ENCODE measurements at regions not wholly inside any gene's neighbourhood (a gene's known extent, or its start where the extent isn't known, plus 50 kb on each side); places are given as distances from the start of the nearest gene placed in this dataset.

- no peak for DNase-seq (ENCODE audit: low spot score)
- in situ Hi-C loops (cut with HindIII; ENCODE audit: low sequenced_read_pairs) = no loop called here
These were observed 177.9 kb upstream of the KCNN2 start for GRCh38 chr5:114184006-114184405.

GRCh38 chr5:114185274-114185673, 176.6 kb upstream of the KCNN2 start:
- no peak for DNase-seq (ENCODE audit: low spot score)
- in situ Hi-C loops (cut with HindIII; ENCODE audit: low sequenced_read_pairs) = no loop called here

- no peak for DNase-seq (ENCODE audit: low spot score)
- in situ Hi-C loops (cut with HindIII; ENCODE audit: low sequenced_read_pairs) = no loop called here
These were observed 170.4 kb upstream of the KCNN2 start for GRCh38 chr5:114191441-114191840.

GRCh38 chr5:114192108-114192507, 169.8 kb upstream of the KCNN2 start:
- no peak for DNase-seq (ENCODE audit: low spot score)
- in situ Hi-C loops (cut with HindIII; ENCODE audit: low sequenced_read_pairs) = no loop called here

GRCh38 chr5:114201332-114201731, 160.5 kb upstream of the KCNN2 start:
- DNase-seq (ENCODE audit: low spot score) = no peak
- in situ Hi-C loops (cut with HindIII; ENCODE audit: low sequenced_read_pairs) = no loop called here

- in situ Hi-C loops (cut with HindIII; ENCODE audit: low sequenced_read_pairs) = no loop called here
- no peak for DNase-seq (ENCODE audit: low spot score)
These were observed 156.9 kb upstream of the KCNN2 start for GRCh38 chr5:114204923-114205322.

- in situ Hi-C loops (cut with HindIII; ENCODE audit: low sequenced_read_pairs) = no loop called here
- no peak for DNase-seq (ENCODE audit: low spot score)
These were observed 155.2 kb upstream of the KCNN2 start for GRCh38 chr5:114206640-114207039.

GRCh38 chr5:114207615-114208014, 154.3 kb upstream of the KCNN2 start:
- no peak for DNase-seq (ENCODE audit: low spot score)
- in situ Hi-C loops (cut with HindIII; ENCODE audit: low sequenced_read_pairs) = no loop called here

GRCh38 chr5:114208120-114208519, 153.8 kb upstream of the KCNN2 start:
- DNase-seq (ENCODE audit: low spot score) = no peak

GRCh38 chr5:114208588-114208987, 153.3 kb upstream of the KCNN2 start:
- in situ Hi-C loops (cut with HindIII; ENCODE audit: low sequenced_read_pairs) = no loop called here
- DNase-seq (ENCODE audit: low spot score) = no peak

More at GRCh38 chr5:114208120-114208519, 153.8 kb upstream of the KCNN2 start:
- in situ Hi-C loops (cut with HindIII; ENCODE audit: low sequenced_read_pairs) = no loop called here

- in situ Hi-C loops (cut with HindIII; ENCODE audit: low sequenced_read_pairs) = no loop called here
- no peak for DNase-seq (ENCODE audit: low spot score)
These were observed 151.2 kb upstream of the KCNN2 start for GRCh38 chr5:114210662-114211061.

GRCh38 chr5:114221807-114222206, 140.1 kb upstream of the KCNN2 start:
- DNase-seq (ENCODE audit: low spot score) = no peak
- in situ Hi-C loops (cut with HindIII; ENCODE audit: low sequenced_read_pairs) = no loop called here

GRCh38 chr5:114223866-114224265, 138.0 kb upstream of the KCNN2 start:
- in situ Hi-C loops (cut with HindIII; ENCODE audit: low sequenced_read_pairs) = no loop called here
- no peak for DNase-seq (ENCODE audit: low spot score)

GRCh38 chr5:114237766-114238165, 124.1 kb upstream of the KCNN2 start:
- DNase-seq (ENCODE audit: low spot score) = no peak
- in situ Hi-C loops (cut with HindIII; ENCODE audit: low sequenced_read_pairs) = no loop called here

GRCh38 chr5:114238771-114239313, 123.0 kb upstream of the KCNN2 start:
- in situ Hi-C loops (cut with HindIII; ENCODE audit: low sequenced_read_pairs) = no loop called here
- no peak for DNase-seq (ENCODE audit: low spot score)

- in situ Hi-C loops (cut with HindIII; ENCODE audit: low sequenced_read_pairs) = no loop called here
- no peak for DNase-seq (ENCODE audit: low spot score)
These were observed 118.4 kb upstream of the KCNN2 start for GRCh38 chr5:114243281-114243971.

GRCh38 chr5:114243972-114244317, 117.9 kb upstream of the KCNN2 start:
- DNase-seq (ENCODE audit: low spot score) = no peak
- in situ Hi-C loops (cut with HindIII; ENCODE audit: low sequenced_read_pairs) = no loop called here

GRCh38 chr5:114249823-114250222, 112.0 kb upstream of the KCNN2 start:
- in situ Hi-C loops (cut with HindIII; ENCODE audit: low sequenced_read_pairs) = no loop called here
- DNase-seq (ENCODE audit: low spot score) = no peak

- in situ Hi-C loops (cut with HindIII; ENCODE audit: low sequenced_read_pairs) = no loop called here
- no peak for DNase-seq (ENCODE audit: low spot score)
These were observed 111.3 kb upstream of the KCNN2 start for GRCh38 chr5:114250536-114250935.

- in situ Hi-C loops (cut with HindIII; ENCODE audit: low sequenced_read_pairs) = no loop called here
- DNase-seq (ENCODE audit: low spot score) = no peak
These were observed 109.6 kb upstream of the KCNN2 start for GRCh38 chr5:114252226-114252625.

- DNase-seq (ENCODE audit: low spot score) = no peak
- in situ Hi-C loops (cut with HindIII; ENCODE audit: low sequenced_read_pairs) = no loop called here
These were observed 106.6 kb upstream of the KCNN2 start for GRCh38 chr5:114255260-114255659.
